SU-DHL-6 (cell line): ENCODE measurements at regions not wholly inside any gene's neighbourhood (a gene's known extent, or its start where the extent isn't known, plus 50 kb on each side); places are given as distances from the start of the nearest gene placed in this dataset.
"Not testable (repeated sequence)": the region's sequence is repeated elsewhere in the genome, so short reads cannot be mapped to it uniquely, and the experiment has no call there.

Experiments
- H2AFZ ChIP-seq: fragments of 200-600 bp; sonication (generic); 2 replicates; pipeline ENCODE4 v1.6.1; 2014; ENCODE audit warnings: low read depth, mild to moderate bottlenecking, moderate library complexity, mixed read lengths, antibody characterized with exemption, low read length; ENCODE audit not compliant: severe bottlenecking
- H3F3A ChIP-seq: fragments of 200-600 bp; shearing (Covaris generic); 2 replicates; pipeline ENCODE4 v1.6.0; 2016; ENCODE audit warnings: antibody characterized with exemption, mild to moderate bottlenecking; ENCODE audit not compliant: insufficient read depth
- H3K27ac ChIP-seq: fragments of 200-600 bp; sonication (generic); 2 replicates; pipeline ENCODE4 v1.5.1; 2016; ENCODE audit warnings: low read depth, mild to moderate bottlenecking, low read length, moderate library complexity, mixed read lengths
- H3K27me3 ChIP-seq: fragments of 200-600 bp; sonication (generic), shearing (Covaris generic); 2 replicates; pipeline ENCODE4 v1.6.0; 2014; ENCODE audit warnings: mild to moderate bottlenecking, low read length
- H3K36me3 ChIP-seq: fragments of 200-600 bp; sonication (generic); 2 replicates; pipeline ENCODE4 v1.6.1; 2014; ENCODE audit warnings: mild to moderate bottlenecking, low read length, mixed read lengths
- H3K4me2 ChIP-seq: fragments of 300-600, 200-600 bp; shearing (Covaris generic), sonication (generic); 2 replicates; pipeline ENCODE4 v1.6.0; 2014; ENCODE audit warnings: low read length, low read depth, mild to moderate bottlenecking; ENCODE audit not compliant: poor library complexity, severe bottlenecking
- H3K4me3 ChIP-seq: fragments of 200-600 bp; sonication (generic); 2 replicates; pipeline ENCODE4 v1.5.1; 2014; ENCODE audit warnings: antibody characterized with exemption, low read length, mild to moderate bottlenecking, mixed read lengths; ENCODE audit not compliant: insufficient read depth, poor library complexity, severe bottlenecking
- H3K79me2 ChIP-seq: fragments of 200-600 bp; sonication (generic); 2 replicates; pipeline ENCODE4 v1.6.1; 2014; ENCODE audit warnings: mild to moderate bottlenecking, low read length, moderate library complexity; ENCODE audit not compliant: insufficient read depth
- H3K9ac ChIP-seq: fragments of 200-600 bp; sonication (generic); 2 replicates; pipeline ENCODE4 v1.7.0; 2014; ENCODE audit warnings: mild to moderate bottlenecking, low read length
- H3K9me2 ChIP-seq: fragments of 200-600 bp; sonication (generic); replicated peaks from 2 replicates; pipeline ENCODE4 v1.6.1; 2014; ENCODE audit warnings: low read length; ENCODE audit not compliant: insufficient read depth
- H3K9me3 ChIP-seq: fragments of 200-600 bp; sonication (generic); 2 replicates; pipeline ENCODE4 v1.6.1; 2014; ENCODE audit warnings: low read length, mixed read lengths; ENCODE audit not compliant: insufficient read depth
- H4K20me1 ChIP-seq: fragments of 200-600 bp; sonication (generic); 2 replicates; pipeline ENCODE4 v1.6.1; 2014; ENCODE audit warnings: low read depth, mild to moderate bottlenecking, antibody characterized with exemption, low read length, moderate library complexity, mixed read lengths
- EZH2phosphoT487 ChIP-seq: fragments of 200-600 bp; sonication (generic), shearing (Covaris generic); conservative IDR thresholded peaks from 2 replicates; pipeline ENCODE4 v1.6.1; 2018; ENCODE audit warnings: mild to moderate bottlenecking, antibody characterized with exemption, low read length, moderate library complexity, mixed read lengths
- TF ChIP-seq, protein P1 (sequence below): fragments of 200-600 bp; sonication (generic); IDR thresholded peaks from one replicate; pipeline ENCODE4 v1.5.1; 2017; ENCODE audit warnings: antibody characterized with exemption, mild to moderate bottlenecking, low read length, moderate library complexity; ENCODE audit not compliant: insufficient read depth, poor library complexity, severe bottlenecking

DNA sequence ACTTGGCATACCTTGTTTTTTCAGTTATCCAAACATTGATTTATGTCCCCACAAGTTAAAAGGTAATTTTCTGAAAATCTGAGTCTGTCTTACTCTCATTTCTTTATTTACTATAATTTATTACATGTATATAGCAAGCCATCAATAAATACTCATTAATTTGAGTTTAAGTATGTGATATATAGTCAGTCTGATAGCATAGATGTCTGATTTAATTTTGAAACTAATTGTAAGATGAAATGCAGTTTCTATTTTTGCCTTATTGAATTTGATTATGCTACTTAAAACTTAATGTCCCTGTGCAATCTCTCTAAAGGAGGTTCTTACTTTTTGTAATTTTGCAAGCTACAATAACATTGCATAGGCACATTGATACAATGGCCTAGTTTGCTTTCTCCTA is 2418.6 kb downstream of the ARAP2 start:
- Histone ChIP-seq H2AFZ (no peak overlapping the region), H3K27ac (no peak overlapping the region), H3K27me3 (no peaks in the 10 kb centered on the region), H3K9ac (no peak overlapping the region), H3K79me2 (no peaks in the 10 kb centered on the region), H3K4me3 (no peak overlapping the region), H3F3A (no peaks in the 10 kb centered on the region), H4K20me1 (no peaks in the 10 kb centered on the region), H3K9me2 (no peaks in the 10 kb centered on the region), H3K36me3 (no peaks in the 10 kb centered on the region), H3K9me3 (no peaks in the 10 kb centered on the region), H3K4me2 (no peak overlapping the region)
- TF ChIP-seq, protein P1, sequence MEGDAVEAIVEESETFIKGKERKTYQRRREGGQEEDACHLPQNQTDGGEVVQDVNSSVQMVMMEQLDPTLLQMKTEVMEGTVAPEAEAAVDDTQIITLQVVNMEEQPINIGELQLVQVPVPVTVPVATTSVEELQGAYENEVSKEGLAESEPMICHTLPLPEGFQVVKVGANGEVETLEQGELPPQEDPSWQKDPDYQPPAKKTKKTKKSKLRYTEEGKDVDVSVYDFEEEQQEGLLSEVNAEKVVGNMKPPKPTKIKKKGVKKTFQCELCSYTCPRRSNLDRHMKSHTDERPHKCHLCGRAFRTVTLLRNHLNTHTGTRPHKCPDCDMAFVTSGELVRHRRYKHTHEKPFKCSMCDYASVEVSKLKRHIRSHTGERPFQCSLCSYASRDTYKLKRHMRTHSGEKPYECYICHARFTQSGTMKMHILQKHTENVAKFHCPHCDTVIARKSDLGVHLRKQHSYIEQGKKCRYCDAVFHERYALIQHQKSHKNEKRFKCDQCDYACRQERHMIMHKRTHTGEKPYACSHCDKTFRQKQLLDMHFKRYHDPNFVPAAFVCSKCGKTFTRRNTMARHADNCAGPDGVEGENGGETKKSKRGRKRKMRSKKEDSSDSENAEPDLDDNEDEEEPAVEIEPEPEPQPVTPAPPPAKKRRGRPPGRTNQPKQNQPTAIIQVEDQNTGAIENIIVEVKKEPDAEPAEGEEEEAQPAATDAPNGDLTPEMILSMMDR: no peak
- no peak for TF ChIP-seq EZH2phosphoT487

DNA sequence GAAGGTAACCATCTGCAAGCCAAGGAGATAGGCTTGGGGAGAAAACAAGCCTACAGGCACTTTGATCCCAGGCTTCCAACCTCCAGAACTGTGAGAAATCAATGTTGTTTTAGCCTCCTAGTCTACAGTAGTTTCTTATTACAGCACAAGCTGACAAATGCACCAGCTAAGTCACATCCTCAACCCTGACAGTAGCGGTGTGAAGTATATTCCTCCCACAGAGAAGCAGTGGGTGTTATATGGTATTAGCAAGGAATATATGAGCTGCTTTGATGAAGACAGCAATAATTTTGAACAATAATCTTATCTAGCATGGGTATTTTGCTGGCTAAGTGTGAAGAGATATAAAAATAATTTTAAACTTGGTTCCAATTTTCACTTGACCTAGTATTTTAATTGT is 2415.0 kb downstream of the ARAP2 start:
- H3K4me3 ChIP-seq, H3K79me2 ChIP-seq, H2AFZ ChIP-seq, H3F3A ChIP-seq, H3K9me3 ChIP-seq, H3K4me2 ChIP-seq, H3K9me2 ChIP-seq, H3K36me3 ChIP-seq, H3K27ac ChIP-seq, H4K20me1 ChIP-seq, H3K27me3 ChIP-seq, H3K9ac ChIP-seq: not testable (repeated sequence)

DNA sequence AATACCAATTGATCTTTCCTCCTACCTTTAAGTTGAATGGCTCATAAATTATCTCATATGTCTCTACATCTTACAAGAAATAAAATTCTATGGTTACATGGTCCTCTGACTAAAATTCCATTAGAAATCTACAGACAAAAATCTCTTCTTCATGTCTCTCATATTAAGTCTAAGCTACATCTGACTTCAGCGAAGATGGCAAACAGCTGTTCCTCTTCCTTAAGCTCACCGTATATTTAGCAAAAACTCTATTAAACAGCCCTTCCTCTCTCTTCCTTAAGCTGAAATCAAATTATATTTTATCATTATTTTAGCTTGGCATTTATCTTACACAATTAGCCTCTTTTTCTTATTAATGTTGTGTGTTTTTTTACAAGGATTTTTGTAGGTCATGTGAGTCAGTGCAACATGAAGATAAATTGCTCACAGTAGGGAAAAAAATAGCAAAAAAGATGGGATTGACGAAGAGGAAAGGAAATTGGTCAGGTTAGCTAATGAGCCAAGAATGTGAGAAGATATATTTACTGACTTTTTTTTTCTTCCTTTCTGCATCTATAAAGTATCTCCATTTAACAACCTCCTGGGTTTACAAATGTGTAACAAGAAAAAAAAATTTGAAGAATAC is 2412.8 kb downstream of the ARAP2 start:
- Histone ChIP-seq H2AFZ (no peak overlapping the region), H3K9me2 (no peaks in the 10 kb centered on the region), H4K20me1 (no peaks in the 10 kb centered on the region), H3F3A (no peaks in the 10 kb centered on the region), H3K79me2 (no peaks in the 10 kb centered on the region), H3K9me3 (no peaks in the 10 kb centered on the region), H3K4me3 (no peak overlapping the region), H3K36me3 (no peaks in the 10 kb centered on the region), H3K27me3 (no peaks in the 10 kb centered on the region), H3K9ac (no peak overlapping the region), H3K27ac (no peak overlapping the region), H3K4me2 (no peak overlapping the region)
- TF ChIP-seq EZH2phosphoT487: no peak
- TF ChIP-seq, protein P1: no peak

DNA sequence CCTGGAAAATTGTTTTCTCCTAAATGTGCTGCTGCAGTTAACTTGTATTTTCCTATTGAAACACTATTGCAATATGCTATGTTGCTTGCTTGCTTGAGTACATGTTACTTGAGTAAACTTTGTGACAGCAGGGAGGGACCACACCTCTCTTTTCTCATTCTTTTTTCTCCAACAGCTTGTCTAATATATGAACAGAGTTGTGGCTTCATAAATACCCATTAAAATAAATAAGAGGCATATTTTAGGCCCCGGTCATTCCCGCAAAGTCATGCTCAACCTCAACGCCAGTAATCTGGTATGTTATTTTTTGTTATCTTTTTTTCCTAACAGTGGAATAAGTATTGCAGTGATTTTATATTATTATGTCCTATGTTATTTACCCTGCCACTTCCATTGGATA is 2408.6 kb downstream of the ARAP2 start:
- not testable (repeated sequence) for H3K27ac ChIP-seq, H3K79me2 ChIP-seq, H3F3A ChIP-seq, H3K9me3 ChIP-seq, H2AFZ ChIP-seq, H3K27me3 ChIP-seq, H3K9me2 ChIP-seq, H3K4me3 ChIP-seq, H3K4me2 ChIP-seq, H3K9ac ChIP-seq, H4K20me1 ChIP-seq, H3K36me3 ChIP-seq
